Endodermal cell (in vitro differentiated cells): ENCODE measurements at regions not wholly inside any gene's neighbourhood (a gene's known extent, or its start where the extent isn't known, plus 50 kb on each side); places are given as distances from the start of the nearest gene placed in this dataset.
"Not testable (repeated sequence)": the region's sequence is repeated elsewhere in the genome, so short reads cannot be mapped to it uniquely, and the experiment has no call there.

Experiments used
- DNase-seq: peaks from one replicate; pipeline ENCODE4 v3.0.0-alpha.2; 2017
- H3K27ac ChIP-seq: 2 replicates; pipeline ENCODE4 v1.5.1; 2013; ENCODE audit warnings: mild to moderate bottlenecking, low read depth, low read length, moderate library complexity
- H3K27me3 ChIP-seq: 2 replicates; pipeline ENCODE4 v1.6.1; 2013; ENCODE audit warnings: mild to moderate bottlenecking, low read length, moderate library complexity; ENCODE audit not compliant: insufficient read depth, control insufficient read depth, poor library complexity, severe bottlenecking
- H3K36me3 ChIP-seq: 2 replicates; pipeline ENCODE4 v1.7.0; 2013; ENCODE audit warnings: mild to moderate bottlenecking, low read length, moderate library complexity; ENCODE audit not compliant: control insufficient read depth, insufficient read depth
- H3K4me1 ChIP-seq: one replicate; pipeline ENCODE4 v1.7.0; 2013; ENCODE audit warnings: low read length; ENCODE audit not compliant: control insufficient read depth, insufficient read depth
- H3K4me3 ChIP-seq: 2 replicates; pipeline ENCODE4 v1.5.1; 2013; ENCODE audit warnings: mild to moderate bottlenecking, low read length, moderate library complexity
- H3K9ac ChIP-seq: 2 replicates; pipeline ENCODE4 v1.6.1; 2013; ENCODE audit warnings: mild to moderate bottlenecking, low read length, moderate library complexity; ENCODE audit not compliant: poor library complexity, severe bottlenecking; ENCODE audit errors: extremely low read depth
- H3K9me3 ChIP-seq: 2 replicates; pipeline ENCODE4 v1.6.1; 2013; ENCODE audit warnings: mild to moderate bottlenecking, low read length, moderate library complexity; ENCODE audit not compliant: control insufficient read depth
- H3K27ac Mint-ChIP-seq: 2 replicates; pipeline ENCODE4 v1.8.0; 2020; ENCODE audit warnings: mixed read lengths
- H3K27me3 Mint-ChIP-seq: 2 replicates; pipeline ENCODE4 v1.8.0; 2021; ENCODE audit warnings: mild to moderate bottlenecking, mixed read lengths; ENCODE audit not compliant: insufficient read depth
- H3K36me3 Mint-ChIP-seq: 2 replicates; pipeline ENCODE4 v1.8.0; 2020; ENCODE audit warnings: low read depth, mixed read lengths
- H3K4me1 Mint-ChIP-seq: 2 replicates; pipeline ENCODE4 v1.8.0; 2020; ENCODE audit warnings: mixed read lengths
- H3K4me3 Mint-ChIP-seq: 2 replicates; pipeline ENCODE4 v1.8.0; 2020; ENCODE audit warnings: mild to moderate bottlenecking, moderate library complexity, mixed read lengths
- H3K9me3 Mint-ChIP-seq: 2 replicates; pipeline ENCODE4 v1.8.0; 2020; ENCODE audit warnings: mild to moderate bottlenecking, mixed read lengths
- WGBS, 2 experiments: methylation state at CpG; one replicate each; pipeline versions ENCODE4 v1.1.5 to v1.1.7; 2013; ENCODE audit warnings: missing lambda C conversion rate in 2 of 2, mixed read lengths in 1 of 2; ENCODE audit not compliant: insufficient coverage in 1 of 2, insufficient read length in 1 of 2; 5-methylcytosine and 5-hydroxymethylcytosine counted together
- TF ChIP-seq, protein P1 (sequence below): fragments of 200-600 bp; sonication (generic); conservative IDR thresholded peaks from 2 replicates; pipeline ENCODE4 v1.5.0; 2021; ENCODE audit warnings: antibody characterized with exemption, mild to moderate bottlenecking

DNA sequence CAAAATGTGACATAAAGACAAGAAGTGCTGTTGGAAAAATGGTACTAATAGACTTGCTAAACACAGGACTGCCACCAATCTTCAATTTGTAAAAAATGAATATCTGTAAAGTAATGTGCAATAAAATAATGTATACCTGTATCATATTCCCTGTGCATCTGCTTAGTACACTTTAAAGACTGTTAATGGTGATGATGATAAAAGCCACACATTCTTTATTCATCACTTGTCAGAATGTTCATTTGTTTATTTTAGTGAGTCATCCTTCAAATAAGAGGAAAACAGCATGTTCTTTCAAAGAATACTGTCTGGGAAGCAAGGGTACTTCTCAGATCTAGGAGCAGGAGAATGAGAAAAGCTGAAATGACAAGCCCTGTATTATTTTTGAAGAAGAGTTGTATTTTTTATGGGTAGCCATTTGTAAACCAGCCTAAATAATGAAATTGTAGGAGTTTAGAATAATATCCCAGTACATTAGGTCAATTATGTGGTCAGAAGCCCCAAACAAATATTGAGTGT lies 78.3 kb upstream of the PSMA6 start:
- Mint-ChIP-seq H3K27ac (no peak overlapping the region), H3K9me3 (no peaks in the 10 kb centered on the region), H3K27me3 (no peaks in the 10 kb centered on the region), H3K36me3 (peaks cover 2% of the 10 kb centered on the region), H3K4me3 (no peak overlapping the region), H3K4me1 (peaks cover 4% of the 10 kb centered on the region)
- no peaks in the 10 kb centered on the region for H3K9me3 ChIP-seq
- TF ChIP-seq, protein P1, sequence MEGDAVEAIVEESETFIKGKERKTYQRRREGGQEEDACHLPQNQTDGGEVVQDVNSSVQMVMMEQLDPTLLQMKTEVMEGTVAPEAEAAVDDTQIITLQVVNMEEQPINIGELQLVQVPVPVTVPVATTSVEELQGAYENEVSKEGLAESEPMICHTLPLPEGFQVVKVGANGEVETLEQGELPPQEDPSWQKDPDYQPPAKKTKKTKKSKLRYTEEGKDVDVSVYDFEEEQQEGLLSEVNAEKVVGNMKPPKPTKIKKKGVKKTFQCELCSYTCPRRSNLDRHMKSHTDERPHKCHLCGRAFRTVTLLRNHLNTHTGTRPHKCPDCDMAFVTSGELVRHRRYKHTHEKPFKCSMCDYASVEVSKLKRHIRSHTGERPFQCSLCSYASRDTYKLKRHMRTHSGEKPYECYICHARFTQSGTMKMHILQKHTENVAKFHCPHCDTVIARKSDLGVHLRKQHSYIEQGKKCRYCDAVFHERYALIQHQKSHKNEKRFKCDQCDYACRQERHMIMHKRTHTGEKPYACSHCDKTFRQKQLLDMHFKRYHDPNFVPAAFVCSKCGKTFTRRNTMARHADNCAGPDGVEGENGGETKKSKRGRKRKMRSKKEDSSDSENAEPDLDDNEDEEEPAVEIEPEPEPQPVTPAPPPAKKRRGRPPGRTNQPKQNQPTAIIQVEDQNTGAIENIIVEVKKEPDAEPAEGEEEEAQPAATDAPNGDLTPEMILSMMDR = no peak
- H3K9ac ChIP-seq = no peak overlapping the region
- H3K36me3 ChIP-seq = peaks cover 6% of the 10 kb centered on the region
- no peaks in the 10 kb centered on the region for H3K4me1 ChIP-seq
- no peaks in the 10 kb centered on the region for H3K27me3 ChIP-seq
- H3K4me3 ChIP-seq = no peak overlapping the region
- no peak for DNase-seq
- H3K27ac ChIP-seq = no peak overlapping the region

DNA sequence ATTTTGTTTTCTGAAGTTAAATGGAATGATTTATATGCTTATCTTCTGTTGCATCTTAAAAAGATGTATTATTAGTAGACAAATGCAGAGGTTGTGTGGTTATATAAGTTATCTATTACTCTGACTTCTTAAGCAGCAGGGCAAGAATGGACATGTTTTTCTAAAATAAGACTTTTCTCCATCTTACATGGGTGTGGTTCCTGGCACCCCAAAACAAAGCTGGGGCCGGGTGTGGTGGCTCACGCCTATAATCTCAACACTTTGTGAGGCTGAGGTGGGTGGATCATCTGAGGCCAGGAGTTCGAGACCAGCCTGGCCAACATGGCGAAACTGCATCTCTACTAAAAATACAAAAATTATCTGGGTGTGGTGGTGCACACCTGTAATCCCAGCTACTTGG lies 77.8 kb upstream of the PSMA6 start:
- not testable (repeated sequence) for H3K9me3 ChIP-seq, H3K36me3 Mint-ChIP-seq, H3K9me3 Mint-ChIP-seq, H3K9ac ChIP-seq, H3K4me3 ChIP-seq, H3K27me3 Mint-ChIP-seq, H3K27ac Mint-ChIP-seq, H3K4me1 Mint-ChIP-seq, DNase-seq, H3K27me3 ChIP-seq, H3K4me3 Mint-ChIP-seq, H3K27ac ChIP-seq, H3K4me1 ChIP-seq
- whole genome bisulfite sequencing, 2 experiments = 97 to 100% methylated on average over 1 to 4 of the region's 4 CpGs
- H3K36me3 ChIP-seq = peaks cover 11% of the 10 kb centered on the region

DNA sequence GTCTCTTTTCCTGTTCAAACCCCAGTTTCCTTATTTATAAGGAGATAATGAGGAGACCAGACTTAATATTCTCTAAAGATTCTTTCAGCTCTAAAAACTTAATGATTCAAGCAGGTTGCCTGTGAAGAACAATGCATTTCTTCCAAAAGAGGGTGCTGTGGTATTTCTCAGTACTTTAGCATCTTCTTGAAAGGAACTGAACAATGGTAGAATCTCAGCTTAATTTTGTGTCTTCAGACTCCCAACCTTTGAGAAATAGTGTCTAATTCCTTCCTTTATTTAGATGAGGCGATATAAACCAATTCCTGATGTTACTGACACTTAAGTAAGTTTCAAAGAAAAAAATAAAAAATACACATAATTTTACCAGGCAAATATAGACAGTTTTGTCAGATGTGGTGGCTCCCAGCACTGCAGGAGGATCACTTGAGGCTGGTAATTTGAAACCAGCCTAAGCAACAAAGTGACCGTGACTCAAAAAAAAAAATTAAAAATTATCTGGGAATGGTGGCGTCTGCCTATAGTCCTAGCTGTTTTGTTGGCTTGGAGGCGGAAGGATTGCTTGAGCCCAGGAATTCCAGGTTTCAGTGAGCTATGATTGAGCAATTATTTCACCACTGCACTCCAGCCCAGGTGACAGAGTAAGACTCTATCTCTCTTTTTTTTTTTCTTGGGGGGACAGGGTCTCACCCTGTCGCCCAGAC lies 76.9 kb upstream of the PSMA6 start:
- no peaks in the 10 kb centered on the region for H3K27me3 Mint-ChIP-seq
- H3K27ac Mint-ChIP-seq = peak overlapping the region; percentile 52
- Histone ChIP-seq H3K36me3 (peaks cover 15% of the 10 kb centered on the region), H3K27ac (no peak overlapping the region), H3K27me3 (no peaks in the 10 kb centered on the region), H3K9me3 (no peaks in the 10 kb centered on the region), H3K4me3 (no peak overlapping the region), H3K4me1 (no peaks in the 10 kb centered on the region), H3K9ac (no peak overlapping the region)
- H3K9me3 Mint-ChIP-seq = no peaks in the 10 kb centered on the region
- H3K36me3 Mint-ChIP-seq = no peaks in the 10 kb centered on the region
- TF ChIP-seq, protein P1 = peak; percentile 72
- peaks cover 4% of the 10 kb centered on the region for H3K4me1 Mint-ChIP-seq
- 77 to 90% methylated on average over 4 to 5 of the region's 5 CpGs for WGBS, 2 experiments
- DNase-seq = no peak
- H3K4me3 Mint-ChIP-seq = no peak overlapping the region

DNA sequence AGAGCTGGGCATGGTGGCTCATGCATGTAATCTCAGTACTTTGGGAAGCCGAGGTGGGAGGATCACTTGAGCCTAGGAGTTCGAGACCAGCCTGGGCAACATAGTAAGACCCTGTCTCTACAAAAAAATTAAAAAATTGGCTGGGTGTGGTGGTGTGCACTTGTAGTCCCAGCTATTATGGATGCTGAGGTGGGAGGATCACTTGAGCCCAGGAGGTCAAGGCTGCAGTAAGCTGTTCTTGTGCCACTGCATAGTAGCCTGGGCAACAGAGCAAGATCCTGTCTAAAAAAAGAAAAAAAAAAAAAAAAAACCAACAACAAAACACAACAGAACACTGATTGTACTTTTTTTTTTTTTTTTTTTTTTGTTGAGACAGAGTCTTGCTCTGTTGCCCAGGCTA lies 74.0 kb upstream of the PSMA6 start:
- H3K4me3 Mint-ChIP-seq, H3K27me3 Mint-ChIP-seq, H3K4me3 ChIP-seq, H3K27me3 ChIP-seq, H3K27ac Mint-ChIP-seq, DNase-seq, H3K27ac ChIP-seq, H3K36me3 Mint-ChIP-seq, H3K9me3 Mint-ChIP-seq, H3K4me1 Mint-ChIP-seq, H3K9ac ChIP-seq, H3K4me1 ChIP-seq, H3K9me3 ChIP-seq: not testable (repeated sequence)
- WGBS, 2 experiments = 81 to 92% methylated on average over 2 of the region's 2 CpGs
- peaks cover 12% of the 10 kb centered on the region for H3K36me3 ChIP-seq
